ENCODE measurements at regions not wholly inside any gene's neighbourhood (a gene's known extent, or its start where the extent isn't known, plus 50 kb on each side); places are given as distances from the start of the nearest gene placed in this dataset.

DNA sequence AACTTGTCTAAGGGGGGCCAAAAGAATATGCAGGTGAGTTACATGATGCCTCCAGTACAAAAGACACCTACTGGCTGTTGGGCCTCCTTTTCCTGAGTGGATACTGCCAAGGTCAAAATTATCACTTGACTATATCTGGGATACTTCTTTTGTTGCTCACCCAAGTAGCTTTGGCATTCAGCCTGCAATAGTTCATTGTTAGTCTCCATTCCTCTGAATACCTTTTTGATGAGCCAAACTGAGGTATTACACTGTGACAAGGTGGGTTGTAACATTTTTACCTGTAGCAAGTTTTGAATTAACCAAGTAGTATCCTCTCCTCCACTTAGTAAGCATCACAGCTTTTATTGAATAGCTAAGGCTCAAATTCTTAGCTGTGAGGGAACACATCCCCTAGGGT, 408.0 kb downstream of the LRRIQ3 start:
- Histone ChIP-seq H3K4me2 (ENCODE audit: control insufficient read depth, insufficient read depth) (no peak overlapping the region), H3K27ac (ENCODE audit: control insufficient read depth, insufficient read depth) (no peak overlapping the region), H3K9ac (ENCODE audit: control insufficient read depth, insufficient read depth, low read length) (no peak overlapping the region), H2AFZ (ENCODE audit: control insufficient read depth, low read depth, low read length) (no peak overlapping the region), H3K36me3 (ENCODE audit: control insufficient read depth in 2 of 2, insufficient read depth in 2 of 2, low read length in 1 of 2) (no peaks in the 10 kb centered on the region), H3K4me1 (ENCODE audit: control insufficient read depth, insufficient read depth, low read length) (no peaks in the 10 kb centered on the region), H3K27me3 (replicated peaks in 1 of 2; ENCODE audit: control insufficient read depth in 2 of 2, insufficient read depth in 2 of 2, low read length in 1 of 2) (no peaks in the 10 kb centered on the region), H3K79me2 (ENCODE audit: control insufficient read depth, insufficient read depth, low read length) (no peaks in the 10 kb centered on the region), H3K4me3 (no peak overlapping the region), H4K20me1 (ENCODE audit: control insufficient read depth, insufficient read depth) (no peaks in the 10 kb centered on the region), H3K9me3 (replicated peaks; ENCODE audit: control insufficient read depth, insufficient read depth, low read length) (no peaks in the 10 kb centered on the region)
- no TSS peak for BruUV-seq (replicated peaks)
- TF ChIP-seq TCF7 (IDR thresholded peaks at IDR 0.05; ENCODE audit: borderline replicate concordance) (no peak), MEF2A (IDR thresholded peaks at IDR 0.05; ENCODE audit: insufficient read depth, low read depth, low read length) (no peak), TCF12 (IDR thresholded peaks at IDR 0.05; ENCODE audit: low read depth, low read length) (no peak), MEF2B (IDR thresholded peaks at IDR 0.05; ENCODE audit: partially characterized antibody, poor library complexity, severe bottlenecking) (no peak), IRF4 (IDR thresholded peaks at IDR 0.05; ENCODE audit: low read depth, low read length) (no peak), EED (IDR thresholded peaks at IDR 0.05; ENCODE audit: low read depth) (no peak), ZNF207 (IDR thresholded peaks at IDR 0.05; ENCODE audit: borderline replicate concordance) (no peak), EZH2 (IDR thresholded peaks at IDR 0.05; ENCODE audit: borderline replicate concordance, control insufficient read depth, low read depth, low read length) (no peak), STAT3 (IDR thresholded peaks at IDR 0.05; ENCODE audit: low read depth, low read length) (no peak), CBX5 (IDR thresholded peaks at IDR 0.05; ENCODE audit: low read depth) (no peak), POLR2AphosphoS2 (IDR thresholded peaks at IDR 0.05; ENCODE audit: low read depth, low read length) (no peak), ZSCAN29 (IDR thresholded peaks at IDR 0.05) (no peak)
- TF ChIP-seq, protein P1, sequence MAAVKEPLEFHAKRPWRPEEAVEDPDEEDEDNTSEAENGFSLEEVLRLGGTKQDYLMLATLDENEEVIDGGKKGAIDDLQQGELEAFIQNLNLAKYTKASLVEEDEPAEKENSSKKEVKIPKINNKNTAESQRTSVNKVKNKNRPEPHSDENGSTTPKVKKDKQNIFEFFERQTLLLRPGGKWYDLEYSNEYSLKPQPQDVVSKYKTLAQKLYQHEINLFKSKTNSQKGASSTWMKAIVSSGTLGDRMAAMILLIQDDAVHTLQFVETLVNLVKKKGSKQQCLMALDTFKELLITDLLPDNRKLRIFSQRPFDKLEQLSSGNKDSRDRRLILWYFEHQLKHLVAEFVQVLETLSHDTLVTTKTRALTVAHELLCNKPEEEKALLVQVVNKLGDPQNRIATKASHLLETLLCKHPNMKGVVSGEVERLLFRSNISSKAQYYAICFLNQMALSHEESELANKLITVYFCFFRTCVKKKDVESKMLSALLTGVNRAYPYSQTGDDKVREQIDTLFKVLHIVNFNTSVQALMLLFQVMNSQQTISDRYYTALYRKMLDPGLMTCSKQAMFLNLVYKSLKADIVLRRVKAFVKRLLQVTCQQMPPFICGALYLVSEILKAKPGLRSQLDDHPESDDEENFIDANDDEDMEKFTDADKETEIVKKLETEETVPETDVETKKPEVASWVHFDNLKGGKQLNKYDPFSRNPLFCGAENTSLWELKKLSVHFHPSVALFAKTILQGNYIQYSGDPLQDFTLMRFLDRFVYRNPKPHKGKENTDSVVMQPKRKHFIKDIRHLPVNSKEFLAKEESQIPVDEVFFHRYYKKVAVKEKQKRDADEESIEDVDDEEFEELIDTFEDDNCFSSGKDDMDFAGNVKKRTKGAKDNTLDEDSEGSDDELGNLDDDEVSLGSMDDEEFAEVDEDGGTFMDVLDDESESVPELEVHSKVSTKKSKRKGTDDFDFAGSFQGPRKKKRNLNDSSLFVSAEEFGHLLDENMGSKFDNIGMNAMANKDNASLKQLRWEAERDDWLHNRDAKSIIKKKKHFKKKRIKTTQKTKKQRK (IDR thresholded peaks at IDR 0.05; ENCODE audit: low read depth, low read length), result no peak
- TF ChIP-seq, protein P2, sequence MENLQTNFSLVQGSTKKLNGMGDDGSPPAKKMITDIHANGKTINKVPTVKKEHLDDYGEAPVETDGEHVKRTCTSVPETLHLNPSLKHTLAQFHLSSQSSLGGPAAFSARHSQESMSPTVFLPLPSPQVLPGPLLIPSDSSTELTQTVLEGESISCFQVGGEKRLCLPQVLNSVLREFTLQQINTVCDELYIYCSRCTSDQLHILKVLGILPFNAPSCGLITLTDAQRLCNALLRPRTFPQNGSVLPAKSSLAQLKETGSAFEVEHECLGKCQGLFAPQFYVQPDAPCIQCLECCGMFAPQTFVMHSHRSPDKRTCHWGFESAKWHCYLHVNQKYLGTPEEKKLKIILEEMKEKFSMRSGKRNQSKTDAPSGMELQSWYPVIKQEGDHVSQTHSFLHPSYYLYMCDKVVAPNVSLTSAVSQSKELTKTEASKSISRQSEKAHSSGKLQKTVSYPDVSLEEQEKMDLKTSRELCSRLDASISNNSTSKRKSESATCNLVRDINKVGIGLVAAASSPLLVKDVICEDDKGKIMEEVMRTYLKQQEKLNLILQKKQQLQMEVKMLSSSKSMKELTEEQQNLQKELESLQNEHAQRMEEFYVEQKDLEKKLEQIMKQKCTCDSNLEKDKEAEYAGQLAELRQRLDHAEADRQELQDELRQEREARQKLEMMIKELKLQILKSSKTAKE (IDR thresholded peaks at IDR 0.05; ENCODE audit: low read depth, poor library complexity, severe bottlenecking), result no peak
- POLR2A ChIA-PET, result no interaction called here
- intact Hi-C loops (cut with micrococcal nuclease; ENCODE audit: unreplicated experiment), result no loop called here
- FAIRE-seq, result no peak
- RAD21 ChIA-PET (ENCODE audit: unreplicated experiment), result no interaction called here
- CTCF ChIA-PET, result no interaction called here
- SMC1A ChIA-PET (ENCODE audit: uncharacterized antibody, unreplicated experiment), result no interaction called here
- ATAC-seq, result no peak
- DNase-seq (ENCODE audit: low read depth, low spot score), result no peak
- in situ Hi-C loops (cut with MboI), result no loop called here
